ENCODE measurements at regions not wholly inside any gene's neighbourhood (a gene's known extent, or its start where the extent isn't known, plus 50 kb on each side); places are given as distances from the start of the nearest gene placed in this dataset.
A peak's percentile ranks its signal among the peaks of the same experiment; 100 is the strongest.

- no peak for DNase-seq (ENCODE audit: extremely low read depth, insufficient read length)
- H3K36me3 ChIP-seq (ENCODE audit: control insufficient read depth, insufficient read depth, low read length), result no peaks in the 10 kb centered on the region
- H3K4me3 ChIP-seq (replicated peaks; ENCODE audit: low read depth, low read length), result no peak overlapping the region
- H3K27me3 ChIP-seq (replicated peaks; ENCODE audit: control insufficient read depth, insufficient read depth, low read length), result no peaks in the 10 kb centered on the region
- TF ChIP-seq, protein P1, sequence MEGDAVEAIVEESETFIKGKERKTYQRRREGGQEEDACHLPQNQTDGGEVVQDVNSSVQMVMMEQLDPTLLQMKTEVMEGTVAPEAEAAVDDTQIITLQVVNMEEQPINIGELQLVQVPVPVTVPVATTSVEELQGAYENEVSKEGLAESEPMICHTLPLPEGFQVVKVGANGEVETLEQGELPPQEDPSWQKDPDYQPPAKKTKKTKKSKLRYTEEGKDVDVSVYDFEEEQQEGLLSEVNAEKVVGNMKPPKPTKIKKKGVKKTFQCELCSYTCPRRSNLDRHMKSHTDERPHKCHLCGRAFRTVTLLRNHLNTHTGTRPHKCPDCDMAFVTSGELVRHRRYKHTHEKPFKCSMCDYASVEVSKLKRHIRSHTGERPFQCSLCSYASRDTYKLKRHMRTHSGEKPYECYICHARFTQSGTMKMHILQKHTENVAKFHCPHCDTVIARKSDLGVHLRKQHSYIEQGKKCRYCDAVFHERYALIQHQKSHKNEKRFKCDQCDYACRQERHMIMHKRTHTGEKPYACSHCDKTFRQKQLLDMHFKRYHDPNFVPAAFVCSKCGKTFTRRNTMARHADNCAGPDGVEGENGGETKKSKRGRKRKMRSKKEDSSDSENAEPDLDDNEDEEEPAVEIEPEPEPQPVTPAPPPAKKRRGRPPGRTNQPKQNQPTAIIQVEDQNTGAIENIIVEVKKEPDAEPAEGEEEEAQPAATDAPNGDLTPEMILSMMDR (IDR thresholded peaks at IDR 0.05; ENCODE audit: insufficient read depth, low read length, poor library complexity, severe bottlenecking), result no peak
Measured at GRCh38 chr1:232472485-232473041, 157.4 kb downstream of the SIPA1L2 start.

DNA sequence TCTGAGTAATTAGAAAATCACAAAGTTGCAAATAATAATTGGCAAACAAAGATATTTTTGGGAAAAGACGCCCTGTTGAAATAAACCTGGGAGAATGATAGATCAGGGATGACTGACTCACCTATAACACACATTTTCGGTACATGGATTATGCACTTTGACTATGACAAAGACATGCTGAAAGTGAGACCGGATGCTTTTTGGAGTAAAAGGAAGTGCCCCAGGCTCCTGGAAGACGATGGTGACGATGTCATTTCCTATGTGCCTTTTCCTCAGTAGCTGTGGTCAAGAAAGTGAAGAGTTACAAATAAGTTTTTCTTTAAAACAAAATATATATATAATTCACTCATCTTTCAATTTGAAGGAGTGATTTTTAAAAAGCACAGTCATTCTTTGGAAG, 158.7 kb downstream of the SIPA1L2 start:
- no peak overlapping the region for H3K4me3 ChIP-seq (replicated peaks; ENCODE audit: low read depth, low read length)
- no peak for DNase-seq (ENCODE audit: extremely low read depth, insufficient read length)
- no peaks in the 10 kb centered on the region for H3K36me3 ChIP-seq (ENCODE audit: control insufficient read depth, insufficient read depth, low read length)
- TF ChIP-seq, protein P1 (IDR thresholded peaks at IDR 0.05; ENCODE audit: insufficient read depth, low read length, poor library complexity, severe bottlenecking), result no peak
- no peaks in the 10 kb centered on the region for H3K27me3 ChIP-seq (replicated peaks; ENCODE audit: control insufficient read depth, insufficient read depth, low read length)

DNA sequence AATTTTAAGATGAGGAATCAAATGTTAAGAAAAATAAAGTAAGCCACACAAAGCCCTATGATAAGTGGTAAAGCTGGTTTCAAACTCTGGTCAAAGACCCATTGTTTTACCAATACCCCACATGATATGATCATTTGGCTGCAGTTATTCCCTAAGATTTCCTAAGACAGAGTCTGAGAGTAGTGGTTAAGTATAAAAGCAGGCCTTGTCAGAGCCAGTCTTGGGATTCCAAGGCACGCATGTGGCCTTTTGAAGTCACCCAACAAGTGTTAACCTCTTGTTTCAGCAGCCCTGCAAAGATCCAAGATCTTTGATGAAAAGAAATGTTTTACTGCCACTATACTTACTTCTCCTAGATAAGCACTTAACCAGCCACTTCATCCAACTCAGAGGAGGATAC, 159.2 kb downstream of the SIPA1L2 start:
- Histone ChIP-seq H3K27me3 (replicated peaks; ENCODE audit: control insufficient read depth, insufficient read depth, low read length) (no peaks in the 10 kb centered on the region), H3K4me3 (replicated peaks; ENCODE audit: low read depth, low read length) (no peak overlapping the region), H3K36me3 (ENCODE audit: control insufficient read depth, insufficient read depth, low read length) (no peaks in the 10 kb centered on the region)
- DNase-seq (ENCODE audit: extremely low read depth, insufficient read length), result no peak
- TF ChIP-seq, protein P1 (IDR thresholded peaks at IDR 0.05; ENCODE audit: insufficient read depth, low read length, poor library complexity, severe bottlenecking), result no peak

- no peak overlapping the region for H3K4me3 ChIP-seq (replicated peaks; ENCODE audit: low read depth, low read length)
Measured at GRCh38 chr1:232468249-232468648, 161.7 kb downstream of the SIPA1L2 start.

DNA sequence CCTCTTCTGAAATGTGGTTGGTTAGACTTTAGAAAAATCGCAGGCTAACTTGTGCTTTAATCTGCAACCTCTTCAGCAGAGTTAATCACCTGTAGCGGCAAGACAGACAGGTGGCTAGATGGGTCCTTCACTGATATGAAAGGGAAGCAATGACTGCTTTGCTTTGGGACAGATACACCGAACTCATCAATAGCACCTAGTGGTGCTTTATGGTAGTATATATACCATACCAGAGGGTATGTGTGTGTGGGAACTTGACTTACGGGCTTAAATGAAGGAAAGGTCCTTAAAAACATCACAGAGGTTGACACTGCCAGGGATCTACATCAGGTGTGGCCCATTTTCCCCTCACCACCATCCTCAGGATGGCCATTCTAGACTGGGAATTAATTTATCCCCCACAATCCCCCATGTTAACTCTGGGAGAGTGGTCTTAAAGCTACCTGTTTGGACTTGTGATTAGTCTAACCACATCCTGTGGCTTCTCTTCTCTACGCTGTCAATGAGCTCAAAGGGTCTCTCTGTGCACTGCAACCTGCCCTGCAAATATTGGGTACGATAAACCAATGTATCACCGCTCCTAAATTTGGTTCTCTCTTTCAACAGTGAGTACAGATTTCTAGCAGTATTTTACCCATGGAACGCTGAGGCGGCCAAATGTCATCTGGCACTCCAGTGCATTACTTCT, 162.7 kb downstream of the SIPA1L2 start:
- TF ChIP-seq, protein P1 (IDR thresholded peaks at IDR 0.05; ENCODE audit: insufficient read depth, low read length, poor library complexity, severe bottlenecking), result peak; percentile 2
- Histone ChIP-seq H3K4me3 (replicated peaks; ENCODE audit: low read depth, low read length) (no peak overlapping the region), H3K36me3 (ENCODE audit: control insufficient read depth, insufficient read depth, low read length) (no peaks in the 10 kb centered on the region), H3K27me3 (replicated peaks; ENCODE audit: control insufficient read depth, insufficient read depth, low read length) (no peaks in the 10 kb centered on the region)
- DNase-seq (ENCODE audit: extremely low read depth, insufficient read length), result no peak

More at GRCh38 chr1:232468249-232468648, 161.7 kb downstream of the SIPA1L2 start:
- Histone ChIP-seq H3K36me3 (ENCODE audit: control insufficient read depth, insufficient read depth, low read length) (no peaks in the 10 kb centered on the region), H3K27me3 (replicated peaks; ENCODE audit: control insufficient read depth, insufficient read depth, low read length) (no peaks in the 10 kb centered on the region)
- no peak for DNase-seq (ENCODE audit: extremely low read depth, insufficient read length)
- TF ChIP-seq, protein P1 (IDR thresholded peaks at IDR 0.05; ENCODE audit: insufficient read depth, low read length, poor library complexity, severe bottlenecking), result no peak

Data from GM06990 (cell line).